HG03280 (cell line): ENCODE measurements at regions not wholly inside any gene's neighbourhood (a gene's known extent, or its start where the extent isn't known, plus 50 kb on each side); places are given as distances from the start of the nearest gene placed in this dataset.

Experiments
- ATAC-seq: cut with Tn5 transposase; IDR thresholded peaks from one replicate; pipeline ENCODE4 v1.9.1; 2021; ENCODE audit warnings: mild to moderate bottlenecking, moderate library complexity; ENCODE audit not compliant: unreplicated experiment

GRCh38 chr2:71785516-71785981, 332.2 kb downstream of the DYSF start:
- ATAC-seq, result no peak

- ATAC-seq, result no peak
These were observed 331.6 kb downstream of the DYSF start for GRCh38 chr2:71784734-71785511.

GRCh38 chr2:71783815-71784214, 330.5 kb downstream of the DYSF start:
- ATAC-seq, result no peak

- no peak for ATAC-seq
These were observed 329.9 kb downstream of the DYSF start for GRCh38 chr2:71783215-71783614.

- ATAC-seq, result no peak
These were observed 329.0 kb downstream of the DYSF start for GRCh38 chr2:71782323-71782722.

- ATAC-seq, result no peak
These were observed 328.4 kb downstream of the DYSF start for GRCh38 chr2:71781695-71782228.

GRCh38 chr2:71780162-71780561, 326.8 kb downstream of the DYSF start:
- no peak for ATAC-seq

GRCh38 chr2:71779774-71780105, 326.4 kb downstream of the DYSF start:
- ATAC-seq, result no peak

- no peak for ATAC-seq
These were observed 325.8 kb downstream of the DYSF start for GRCh38 chr2:71778936-71779773.

- ATAC-seq, result no peak
These were observed 325.2 kb downstream of the DYSF start for GRCh38 chr2:71778514-71778913.

- no peak for ATAC-seq
These were observed 324.6 kb downstream of the DYSF start for GRCh38 chr2:71777946-71778345.

GRCh38 chr2:71776227-71776626, 322.9 kb downstream of the DYSF start:
- no peak for ATAC-seq

- no peak for ATAC-seq
These were observed 319.9 kb downstream of the DYSF start for GRCh38 chr2:71773218-71773617.

GRCh38 chr2:71772510-71773172, 319.3 kb downstream of the DYSF start:
- no peak for ATAC-seq

GRCh38 chr2:71767663-71768062, 314.3 kb downstream of the DYSF start:
- ATAC-seq, result no peak

GRCh38 chr2:71759060-71759459, 305.7 kb downstream of the DYSF start:
- no peak for ATAC-seq

GRCh38 chr2:71757351-71757750, 304.0 kb downstream of the DYSF start:
- no peak for ATAC-seq

GRCh38 chr2:71756280-71756906, 303.0 kb downstream of the DYSF start:
- no peak for ATAC-seq

GRCh38 chr2:71751590-71751989, 298.2 kb downstream of the DYSF start:
- ATAC-seq, result no peak

GRCh38 chr2:71749671-71750101, 296.3 kb downstream of the DYSF start:
- ATAC-seq, result no peak

GRCh38 chr2:71748227-71748626, 294.9 kb downstream of the DYSF start:
- ATAC-seq, result no peak
